T-helper 1 cell treated with Interleukin-12 subunit alpha and Interleukin-12 subunit beta and Interleukin-4 antibody, amounts not matched to agents 30 ng/mL and 1 ng/mL, for 36 hours (primary cell): ENCODE measurements at regions not wholly inside any gene's neighbourhood (a gene's known extent, or its start where the extent isn't known, plus 50 kb on each side); places are given as distances from the start of the nearest gene placed in this dataset.
"Not testable (repeated sequence)": the region's sequence is repeated elsewhere in the genome, so short reads cannot be mapped to it uniquely, and the experiment has no call there.

Experiments used
- intact Hi-C: fragments of 100-400 bp; cut with micrococcal nuclease; formaldehyde crosslinking; loops from one replicate; pipeline ENCODE4 v1.15.1; 2024

DNA sequence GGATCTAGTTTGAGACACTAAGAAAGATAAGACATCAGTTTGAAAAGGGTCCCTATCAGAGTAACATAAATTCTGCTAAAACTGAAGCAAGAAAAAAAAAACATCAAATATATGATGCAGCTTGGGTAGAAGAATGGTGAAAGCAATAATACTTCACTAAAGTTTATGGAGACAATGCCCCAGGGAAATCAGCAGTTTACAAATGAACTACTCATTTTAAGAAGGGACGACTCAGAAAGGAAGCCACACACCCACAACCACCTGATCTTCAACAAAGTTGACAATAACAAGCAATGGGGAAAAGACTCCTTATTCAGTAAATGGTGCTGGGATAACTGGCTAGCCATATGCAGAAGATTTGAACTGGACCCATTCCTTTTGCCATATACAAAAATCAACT, 143.5 kb downstream of the TPBG start:
- intact Hi-C loops: no loop called here

DNA sequence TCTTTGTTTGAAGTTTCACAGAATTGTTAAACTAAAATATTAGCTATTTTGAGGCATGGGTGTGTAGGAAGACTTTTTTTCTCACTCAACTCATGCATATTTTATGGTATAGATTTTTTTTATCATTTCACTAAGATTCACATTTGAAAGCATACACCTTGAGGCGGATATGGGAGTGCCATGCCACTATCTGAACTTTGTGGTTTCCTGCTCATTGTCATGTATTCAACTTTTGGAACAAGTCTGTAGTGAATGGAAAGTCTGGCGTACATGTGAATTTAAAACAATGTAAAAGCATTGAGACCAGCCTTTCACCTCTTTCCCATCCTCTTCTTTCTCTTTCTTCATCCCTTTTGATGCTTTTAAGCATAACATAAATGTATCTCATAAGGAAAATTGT, 147.9 kb downstream of the TPBG start:
- intact Hi-C loops: no loop called here

DNA sequence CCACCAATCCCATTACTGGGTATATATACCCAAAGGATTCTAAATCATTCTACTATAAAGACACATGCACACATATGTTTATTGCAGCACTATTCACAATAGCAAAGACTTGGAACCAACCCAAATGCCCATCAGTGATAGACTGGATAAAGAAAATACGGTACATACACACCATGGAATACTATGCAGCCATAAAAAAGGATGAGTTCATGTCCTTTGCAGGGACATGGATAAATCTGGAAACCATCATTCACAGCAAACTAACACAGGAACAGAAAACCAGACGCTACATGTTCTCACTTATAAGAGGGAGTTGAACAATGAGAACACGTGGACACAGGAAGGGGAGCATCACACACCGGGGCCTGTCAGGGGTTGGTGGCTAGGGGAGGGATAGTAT, 154.3 kb downstream of the TPBG start:
- intact Hi-C loops: not testable (repeated sequence)

DNA sequence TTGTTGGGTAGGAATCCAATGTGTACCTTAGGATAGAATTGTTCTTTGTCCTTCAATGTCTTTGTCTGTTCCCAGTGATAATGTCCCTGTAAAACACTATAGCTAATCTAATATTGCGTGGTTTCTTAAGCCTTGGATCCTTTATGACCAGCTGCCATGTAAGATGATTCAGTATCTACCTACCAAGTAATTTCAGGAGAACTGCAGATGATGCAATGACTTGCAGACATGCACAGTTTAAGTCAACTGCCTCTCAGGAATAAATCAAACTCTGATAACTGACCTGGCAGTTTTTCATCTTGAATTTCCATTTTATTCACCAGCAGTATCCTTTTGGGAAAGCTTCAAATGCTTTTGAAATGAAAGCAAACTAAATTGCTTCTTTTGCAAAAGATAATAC, 157.8 kb downstream of the TPBG start:
- intact Hi-C loops: no loop called here

DNA sequence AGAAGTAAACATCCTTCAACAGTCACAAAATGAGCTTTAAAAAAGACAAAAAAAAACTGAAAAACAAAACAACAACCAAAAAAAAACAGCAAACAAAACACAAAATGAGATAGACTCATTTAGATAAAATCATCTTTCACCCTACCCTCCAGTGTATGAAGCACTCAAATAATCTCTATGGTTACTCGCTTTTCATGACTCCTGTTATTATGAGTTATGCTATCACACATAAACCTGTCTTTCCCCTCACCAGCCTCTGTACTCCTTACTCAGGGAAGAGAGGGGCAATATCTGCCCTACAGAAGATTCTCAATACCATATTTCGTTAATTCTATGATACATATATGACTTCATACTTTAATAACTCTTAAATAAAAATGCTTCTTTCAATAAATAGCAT, 158.2 kb downstream of the TPBG start:
- intact Hi-C loops: no loop called here

DNA sequence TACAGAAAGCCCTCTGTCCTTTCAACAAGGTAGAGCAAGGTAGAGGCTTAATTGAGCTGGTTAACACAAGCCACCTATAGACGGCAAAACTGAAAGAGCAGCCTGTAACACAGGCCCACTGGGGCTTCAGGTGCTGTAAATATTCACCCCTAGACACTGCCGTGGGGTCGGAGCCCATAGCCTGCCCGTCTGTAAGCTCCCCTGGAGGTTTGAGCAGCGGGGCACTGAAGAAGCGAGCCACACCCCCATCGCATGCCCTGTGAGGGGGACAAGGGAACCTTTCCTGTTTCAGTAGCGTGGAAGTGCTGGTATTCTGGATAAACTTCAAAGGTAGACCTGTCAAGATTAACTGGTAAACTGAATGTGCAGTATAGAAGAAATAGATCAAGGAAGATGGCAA, 160.4 kb downstream of the TPBG start:
- intact Hi-C loops: no loop called here

DNA sequence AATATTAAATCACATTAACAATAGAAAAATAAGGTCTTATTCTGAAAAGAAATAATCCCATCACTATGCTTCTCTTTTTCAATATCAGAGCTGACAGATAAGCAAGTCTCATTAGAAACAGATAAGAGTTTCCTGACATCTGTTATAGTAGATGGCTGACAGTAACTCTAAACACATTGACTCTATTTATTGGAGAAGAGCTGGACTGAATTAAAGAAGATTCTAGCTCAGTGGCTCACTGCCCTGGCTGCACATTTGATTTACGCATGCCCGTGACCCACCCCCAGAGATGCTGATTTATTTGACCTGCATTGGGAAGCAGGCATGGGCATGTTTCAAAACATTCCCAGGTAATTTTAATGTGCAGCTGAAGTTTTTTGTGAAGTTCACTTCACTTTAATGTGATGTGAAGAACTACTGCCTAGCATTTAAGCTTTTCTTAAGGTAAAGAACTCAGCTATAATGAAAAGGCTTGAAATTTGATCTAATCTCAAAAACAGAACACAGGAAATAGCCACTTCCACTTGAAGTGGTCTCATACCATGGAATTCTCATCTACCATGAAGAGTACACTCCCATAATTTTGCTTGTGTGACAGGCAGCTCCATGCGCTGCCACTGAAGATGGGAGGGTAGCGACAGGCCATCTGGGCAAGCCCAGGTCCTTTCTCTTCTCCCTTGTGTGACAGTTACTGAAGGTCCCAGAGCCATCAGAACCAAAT, 162.3 kb downstream of the TPBG start:
- intact Hi-C loops: no loop called here

DNA sequence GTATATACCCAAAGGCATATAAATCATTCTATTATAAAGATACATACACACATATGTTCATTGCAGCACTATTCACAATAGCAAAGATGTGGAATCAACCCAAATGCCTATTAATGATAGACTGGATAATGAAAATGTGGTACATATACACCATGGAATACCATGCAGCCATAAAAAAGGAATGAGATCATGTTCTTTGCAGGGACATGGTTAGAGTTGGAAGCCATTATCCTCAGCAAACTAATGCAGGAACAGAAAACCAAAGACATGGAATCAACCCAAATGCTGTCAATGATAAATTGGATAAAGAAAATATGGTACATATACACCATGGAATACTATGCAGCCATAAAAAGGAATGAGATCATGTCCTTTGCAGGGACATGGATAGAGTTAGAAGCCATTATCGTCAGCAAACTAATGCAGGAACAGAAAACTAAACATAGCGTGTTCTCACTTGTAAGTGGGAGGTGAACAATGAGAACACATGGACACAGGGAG, 166.4 kb downstream of the TPBG start:
- intact Hi-C loops: not testable (repeated sequence)

DNA sequence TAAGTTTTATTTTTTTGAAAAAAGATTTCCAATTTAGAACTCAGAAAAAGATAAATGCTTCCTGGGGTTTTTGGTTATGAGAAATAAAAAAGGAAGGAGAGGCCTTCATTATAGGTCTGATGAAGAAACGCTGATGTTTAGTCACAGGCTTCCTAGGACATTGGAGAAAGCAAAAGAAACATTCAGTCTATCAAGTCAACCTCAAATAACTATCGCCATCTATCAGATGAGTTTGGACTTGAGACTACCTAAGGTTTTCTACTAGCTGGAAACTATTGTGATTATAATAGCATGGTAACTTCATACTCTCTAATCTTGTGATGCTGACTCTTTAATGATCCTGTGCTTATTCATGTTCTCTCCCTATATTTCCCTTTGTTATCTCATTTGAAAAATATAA, 171.3 kb downstream of the TPBG start:
- intact Hi-C loops: no loop called here

DNA sequence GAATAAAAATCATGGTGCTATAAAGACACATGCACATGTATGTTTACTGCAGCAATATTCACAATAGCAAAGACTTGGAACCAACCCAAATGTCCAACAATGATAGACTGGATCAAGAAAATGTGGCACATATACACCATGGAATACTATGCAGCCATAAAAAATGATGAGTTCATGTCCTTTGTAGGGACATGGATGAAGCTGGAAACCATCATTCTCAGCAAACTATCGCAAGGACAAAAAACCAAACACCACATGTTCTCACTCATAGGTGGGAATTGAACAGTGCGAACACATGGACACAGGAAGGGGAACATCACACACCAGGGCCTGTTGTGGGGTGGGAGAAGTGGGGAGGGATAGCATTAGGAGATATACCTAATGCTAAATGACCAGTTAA, 185.9 kb downstream of the TPBG start:
- intact Hi-C loops: not testable (repeated sequence)

DNA sequence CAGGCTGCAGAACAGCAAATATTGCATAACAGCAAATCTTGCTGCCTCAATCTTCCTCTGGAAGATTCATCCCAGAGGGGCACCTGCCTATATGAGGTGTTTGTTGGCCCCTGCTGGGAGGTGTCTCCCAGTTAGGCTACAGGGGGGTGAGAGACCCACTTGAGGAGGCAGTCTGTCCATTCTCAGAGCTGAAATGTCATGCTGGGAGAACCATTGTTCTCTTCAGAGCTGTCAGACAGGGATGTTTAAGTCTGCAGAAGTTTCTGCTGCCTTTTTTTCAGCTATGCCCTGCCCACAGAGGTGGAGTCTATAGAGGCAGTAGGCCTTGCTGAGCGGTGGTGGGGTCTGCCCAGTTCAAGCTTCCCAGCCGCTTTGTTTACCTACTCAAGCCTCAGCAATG, 187.7 kb downstream of the TPBG start:
- intact Hi-C loops: not testable (repeated sequence)

DNA sequence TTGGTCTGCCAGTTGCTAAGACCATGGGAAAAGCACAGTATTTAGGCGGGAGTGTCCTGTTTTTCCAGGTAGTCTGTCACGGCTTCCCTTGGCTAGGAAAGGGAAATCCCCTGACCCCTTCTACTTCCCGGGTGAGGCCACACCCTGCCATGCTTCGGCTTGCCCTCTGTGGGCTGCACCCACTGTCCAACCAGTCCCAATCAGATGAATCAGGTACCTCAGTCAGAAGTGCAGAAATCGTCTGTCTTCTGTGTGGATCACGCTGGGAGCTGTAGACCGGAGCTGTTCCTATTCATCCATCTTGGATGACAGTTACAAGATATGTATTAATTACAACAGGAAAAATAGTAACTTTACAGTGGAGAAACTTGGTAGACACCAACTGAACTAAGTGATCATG, 188.2 kb downstream of the TPBG start:
- intact Hi-C loops: no loop called here

DNA sequence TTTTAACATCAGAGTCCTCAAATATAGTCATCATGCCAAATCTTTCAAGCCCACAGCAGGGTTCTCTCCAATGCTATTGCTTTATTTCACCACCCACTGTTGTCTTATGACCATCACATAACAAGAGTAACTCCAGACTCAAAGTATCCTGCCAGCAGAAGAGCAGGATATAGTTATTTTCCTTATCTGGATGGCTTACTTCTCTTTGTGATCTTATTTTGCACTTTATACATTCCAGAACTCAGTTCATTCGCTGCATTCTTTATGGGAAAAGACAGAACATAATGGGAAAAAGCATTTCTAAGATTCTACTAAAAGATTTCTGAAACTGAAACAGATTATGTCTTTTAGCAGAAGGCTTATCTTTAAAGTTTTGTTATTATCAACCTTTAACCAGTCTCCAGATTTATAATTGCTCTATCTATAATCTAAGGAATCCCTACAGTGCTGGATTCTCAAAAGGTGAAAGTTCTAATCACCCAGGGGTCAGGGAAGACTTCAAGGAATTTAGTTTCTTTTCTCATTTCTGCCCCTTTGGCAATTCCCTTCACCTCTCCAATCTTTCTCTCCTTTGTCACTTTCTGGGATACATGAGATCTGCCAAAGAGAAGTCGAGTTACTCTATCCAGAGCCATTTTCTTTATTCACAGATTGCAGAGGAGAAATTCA, 190.4 kb downstream of the TPBG start:
- intact Hi-C loops: no loop called here

DNA sequence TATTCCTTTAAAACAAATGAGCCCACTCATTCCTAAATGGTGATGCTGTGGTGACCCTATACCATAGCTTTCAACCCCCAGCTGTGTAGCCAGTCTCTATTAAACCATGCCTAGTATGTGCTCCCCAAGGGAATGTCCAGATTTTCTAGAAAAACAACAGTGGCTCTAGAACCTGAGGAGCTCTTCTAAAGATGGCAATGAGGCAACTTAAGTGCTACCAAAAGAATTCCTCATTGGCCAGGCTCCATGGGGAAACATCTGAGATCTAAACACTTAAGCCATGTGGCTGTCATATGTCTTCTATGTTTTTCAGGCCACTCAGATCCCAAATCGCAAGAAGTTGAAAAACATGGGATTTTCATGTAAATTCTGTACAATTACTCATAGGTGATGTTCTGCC, 191.0 kb downstream of the TPBG start:
- intact Hi-C loops: no loop called here

DNA sequence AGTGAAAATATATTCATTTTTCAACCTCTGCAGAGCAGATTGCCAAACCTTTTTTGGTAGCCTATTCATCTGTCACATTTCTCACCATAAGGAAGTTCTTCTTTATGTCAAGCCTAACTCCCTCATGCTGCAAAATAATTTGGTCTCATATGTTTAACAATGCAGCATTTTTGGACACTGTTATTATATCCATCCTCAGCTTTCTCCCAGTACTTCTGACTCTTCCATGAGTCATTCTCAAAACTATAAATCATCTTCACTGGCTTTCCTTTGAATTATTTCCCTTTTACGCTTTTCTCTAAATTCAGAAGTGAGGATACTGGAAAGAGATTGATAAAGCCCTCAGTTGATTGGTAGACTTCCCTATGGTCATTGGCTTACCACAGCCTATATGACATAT, 192.2 kb downstream of the TPBG start:
- intact Hi-C loops: no loop called here

DNA sequence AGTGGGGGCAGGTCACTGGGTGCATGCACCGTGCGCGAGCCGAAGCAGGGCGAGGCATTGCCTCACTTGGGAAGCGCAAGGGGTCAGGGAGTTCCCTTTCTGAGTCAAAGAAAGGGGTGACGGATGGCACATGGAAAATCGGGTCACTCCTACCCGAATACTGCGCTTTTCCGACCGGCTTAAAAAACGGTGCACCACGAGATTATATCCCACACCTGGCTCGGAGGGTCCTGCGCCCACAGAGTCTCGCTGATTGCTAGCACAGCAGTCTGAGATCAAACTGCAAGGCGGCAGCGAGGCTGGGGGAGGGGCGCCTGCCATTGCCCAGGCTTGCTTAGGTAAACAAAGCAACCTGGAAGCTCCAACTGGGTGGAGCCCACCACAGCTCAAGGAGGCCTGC, 194.9 kb downstream of the TPBG start:
- intact Hi-C loops: not testable (repeated sequence)

DNA sequence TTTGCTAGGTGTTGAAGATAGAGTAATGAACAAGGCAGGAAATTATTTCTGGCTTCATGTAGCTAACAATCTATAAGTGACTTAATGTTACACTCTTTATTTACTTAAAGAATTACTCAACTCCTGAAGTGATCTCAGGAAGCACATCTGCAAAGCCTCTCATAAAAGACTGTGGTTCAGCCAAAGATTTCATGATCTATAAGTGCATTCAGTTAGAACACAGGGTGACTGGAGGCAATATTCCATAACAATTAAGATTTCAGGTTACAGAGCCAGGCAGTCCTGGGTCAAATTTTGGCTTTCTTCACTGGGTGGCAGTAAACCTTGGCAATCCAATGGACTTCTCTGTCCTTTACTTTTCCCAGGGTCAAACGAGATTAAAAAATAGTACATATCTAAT, 204.0 kb downstream of the TPBG start:
- intact Hi-C loops: no loop called here

DNA sequence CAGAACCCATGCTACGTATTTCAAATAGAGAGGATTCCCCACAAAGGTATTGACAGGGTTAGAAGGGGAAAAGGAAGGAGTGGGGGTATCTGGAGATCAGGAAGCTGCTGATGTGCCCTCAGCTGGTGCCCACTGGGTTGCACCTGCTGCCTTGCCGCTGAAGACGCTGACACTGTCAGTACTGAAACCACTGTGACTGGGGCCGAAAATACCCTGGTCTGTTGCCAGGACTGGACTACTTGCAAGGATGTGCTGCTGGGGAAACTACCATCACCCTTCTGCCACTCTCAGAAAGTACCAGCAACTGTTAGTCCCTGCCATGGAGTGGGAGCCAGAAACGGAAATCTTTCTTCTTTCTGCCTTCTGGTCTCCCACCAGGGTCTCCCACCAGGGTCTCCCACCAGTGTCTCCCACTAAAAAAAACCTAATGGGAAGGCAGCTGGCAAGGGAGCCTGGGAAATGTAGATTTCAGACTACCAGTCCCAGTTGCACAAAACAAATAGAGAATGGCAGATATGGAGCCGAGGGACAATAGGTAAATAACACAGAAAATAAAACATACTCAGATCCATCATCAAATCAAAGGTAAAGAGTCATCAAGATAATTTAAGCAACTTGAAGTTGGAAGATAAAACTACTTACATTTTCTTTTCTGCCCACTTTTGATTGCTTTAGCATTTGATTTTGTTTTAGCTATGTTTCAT, 204.8 kb downstream of the TPBG start:
- intact Hi-C loops: no loop called here

DNA sequence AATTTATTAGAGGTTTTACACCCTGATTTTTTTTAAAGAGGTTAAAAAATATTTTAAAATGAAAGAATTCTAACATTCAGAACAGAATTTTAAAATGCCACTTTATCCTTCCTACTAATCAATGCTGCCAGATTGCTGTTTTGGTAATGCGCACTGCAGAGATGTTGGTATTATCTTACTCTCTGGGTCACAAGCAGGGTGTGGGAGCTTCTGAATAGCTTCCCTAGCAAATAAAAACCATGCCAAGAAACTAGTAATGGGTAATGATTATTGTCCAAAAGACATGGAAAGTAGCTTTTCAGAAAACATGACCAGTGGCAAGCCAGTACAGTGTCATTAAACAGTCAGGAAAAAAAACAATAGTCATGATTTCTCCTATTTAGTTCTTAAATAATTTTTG, 205.4 kb downstream of the TPBG start:
- intact Hi-C loops: no loop called here

DNA sequence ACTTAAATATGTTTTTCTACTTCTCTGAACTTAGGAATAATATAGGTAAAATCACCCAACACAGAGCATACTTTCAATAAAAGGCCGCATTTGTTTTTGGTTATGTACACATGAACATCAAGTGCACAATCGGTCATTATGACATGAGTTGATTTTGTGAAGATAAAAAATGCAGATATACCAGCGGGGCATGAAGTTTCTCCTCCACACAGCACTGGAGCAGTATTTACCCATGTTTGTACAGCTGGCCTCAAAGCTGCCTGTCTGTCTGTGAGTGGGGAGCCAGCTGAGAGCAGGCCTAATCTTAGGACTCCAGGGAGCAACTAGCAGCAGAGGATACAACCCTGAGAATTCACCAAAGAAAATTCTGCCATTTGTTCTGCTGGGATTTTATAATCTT, 206.5 kb downstream of the TPBG start:
- intact Hi-C loops: no loop called here

DNA sequence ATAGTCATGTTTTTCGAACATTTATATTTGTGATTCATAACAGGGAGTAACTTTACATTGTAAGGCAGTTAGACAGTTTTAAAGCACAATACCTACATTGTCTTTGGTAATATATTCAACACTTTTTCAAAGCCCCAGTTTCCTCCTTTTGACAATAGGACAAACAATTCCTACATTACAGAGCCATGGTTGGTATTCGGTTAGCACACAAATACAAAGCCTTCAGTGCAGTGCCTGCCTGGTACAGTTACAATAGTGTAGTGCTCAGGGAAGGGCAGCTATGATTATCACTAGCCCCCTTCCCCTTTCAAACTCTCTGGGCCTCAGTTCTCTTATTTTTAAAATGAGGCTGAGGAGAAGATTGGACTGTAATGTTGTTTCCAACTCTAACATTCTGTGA, 207.8 kb downstream of the TPBG start:
- intact Hi-C loops: no loop called here

DNA sequence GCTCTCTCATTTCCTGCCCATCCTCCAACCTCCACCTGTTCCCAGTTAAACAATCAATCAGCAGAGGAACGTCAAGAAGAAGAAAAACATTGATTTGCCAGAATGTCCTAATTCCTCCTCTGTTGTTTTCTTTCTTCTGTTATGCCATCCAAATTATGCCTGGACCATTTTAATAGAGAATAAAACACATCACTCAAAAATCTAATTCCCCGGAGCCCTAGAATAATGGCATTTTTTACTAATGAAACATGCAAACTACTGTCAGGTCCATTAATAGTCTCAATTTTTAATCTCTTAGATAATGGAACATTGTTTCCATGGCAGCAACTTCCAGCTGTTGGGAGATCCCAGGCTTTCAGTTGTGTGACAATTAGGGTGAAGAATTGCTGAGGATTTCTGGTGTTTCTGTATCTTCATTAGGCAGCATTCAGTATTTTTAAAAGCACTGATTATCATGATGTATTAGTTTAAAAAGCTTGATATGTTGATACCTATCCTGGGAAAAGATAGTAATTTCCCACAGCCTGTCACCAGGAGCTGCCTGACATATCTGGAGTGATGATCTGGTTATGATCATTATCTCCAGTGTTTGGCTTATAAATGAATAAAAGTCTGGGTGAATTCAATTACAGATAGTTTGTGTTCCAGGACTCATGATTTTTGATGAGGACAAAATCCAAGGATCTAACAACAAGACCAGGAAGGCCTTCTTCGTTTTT, 209.8 kb downstream of the TPBG start:
- intact Hi-C loops: no loop called here
